HUES64 (cell line): ENCODE measurements at regions not wholly inside any gene's neighbourhood (a gene's known extent, or its start where the extent isn't known, plus 50 kb on each side); places are given as distances from the start of the nearest gene placed in this dataset.
"Not testable (repeated sequence)": the region's sequence is repeated elsewhere in the genome, so short reads cannot be mapped to it uniquely, and the experiment has no call there.

Experiments used
- H3K27ac ChIP-seq: 2 replicates; pipeline ENCODE4 v1.7.0; 2013; ENCODE audit warnings: low read depth, low read length, inconsistent platforms
- H3K27me3 ChIP-seq: 2 replicates; pipeline ENCODE4 v1.6.1; 2013; ENCODE audit warnings: mild to moderate bottlenecking, low read length; ENCODE audit not compliant: insufficient read depth
- H3K36me3 ChIP-seq: 2 replicates; pipeline ENCODE4 v1.6.1; 2013; ENCODE audit warnings: mild to moderate bottlenecking, low read length; ENCODE audit not compliant: insufficient read depth
- H3K4me1 ChIP-seq: 2 replicates; pipeline ENCODE4 v1.6.1; 2013; ENCODE audit warnings: mild to moderate bottlenecking, low read length, moderate library complexity; ENCODE audit not compliant: insufficient read depth
- H3K4me3 ChIP-seq: 2 replicates; pipeline ENCODE4 v1.5.1; 2013; ENCODE audit warnings: mild to moderate bottlenecking, low read length, moderate library complexity
- H3K9ac ChIP-seq: 2 replicates; pipeline ENCODE4 v1.6.1; 2013; ENCODE audit warnings: mild to moderate bottlenecking, low read depth, low read length
- H3K9me3 ChIP-seq: 2 replicates; pipeline ENCODE4 v1.6.1; 2013; ENCODE audit warnings: low read depth, low read length; ENCODE audit not compliant: insufficient read depth
- WGBS: fragments of 150-250, 120-280 bp; methylation state at CpG from one replicate; pipeline ENCODE4 v1.1.7; 2013; ENCODE audit warnings: missing lambda C conversion rate; 5-methylcytosine and 5-hydroxymethylcytosine counted together

DNA sequence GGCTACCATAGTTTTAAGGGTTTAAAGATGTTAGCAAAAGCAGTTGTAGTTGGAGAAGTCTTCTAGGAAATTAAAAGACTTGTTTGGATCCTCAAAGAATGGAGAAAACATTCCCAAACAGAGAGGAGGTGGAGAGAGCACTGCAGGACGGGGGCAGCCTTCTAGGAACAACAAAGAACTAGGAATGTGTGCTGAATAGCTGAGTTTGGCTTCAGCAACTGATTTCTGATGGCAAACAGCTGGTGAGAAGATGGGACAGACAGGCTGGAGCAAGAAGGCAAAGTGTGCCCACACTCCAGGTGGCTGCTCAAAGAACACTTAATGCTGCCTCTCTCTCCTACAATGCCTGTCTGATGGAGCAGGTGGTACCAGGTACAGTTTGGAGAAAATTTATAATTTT lies 1331.1 kb downstream of the ADGRL3 start:
- no peak overlapping the region for H3K27ac ChIP-seq
- 24% methylated on average over 1 of the region's 1 CpG for WGBS
- peaks cover 17% of the 10 kb centered on the region for H3K4me1 ChIP-seq
- H3K27me3 ChIP-seq, result no peaks in the 10 kb centered on the region
- H3K36me3 ChIP-seq, result no peaks in the 10 kb centered on the region
- H3K4me3 ChIP-seq, result no peak overlapping the region
- H3K9me3 ChIP-seq, result peaks cover 2% of the 10 kb centered on the region; the same call in 1 of the 2 replicates
- H3K9ac ChIP-seq, result no peak overlapping the region

DNA sequence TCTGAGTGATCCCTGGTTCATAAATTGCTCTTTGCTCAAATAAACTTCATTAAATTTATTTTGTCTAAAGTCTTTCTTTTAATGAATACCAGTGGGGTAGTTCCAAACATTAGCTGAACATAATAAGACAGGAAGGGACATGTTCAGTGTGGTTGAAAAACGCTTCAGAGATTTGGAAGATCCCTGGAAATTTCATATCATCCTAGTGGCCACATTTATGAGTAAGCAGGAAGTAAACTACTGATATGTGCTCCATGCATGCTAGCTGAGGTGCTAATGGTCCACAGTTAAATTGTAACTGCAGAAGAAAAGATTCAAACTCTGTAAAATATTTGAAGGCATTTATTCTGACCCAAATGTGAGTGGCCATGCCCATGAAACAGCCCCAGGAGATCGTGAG lies 1328.7 kb downstream of the ADGRL3 start:
- Histone ChIP-seq H3K27me3 (no peaks in the 10 kb centered on the region), H3K36me3 (no peaks in the 10 kb centered on the region), H3K4me3 (no peak overlapping the region), H3K9me3 (peaks cover 5% of the 10 kb centered on the region; the same call in 1 of the 2 replicates), H3K9ac (no peak overlapping the region), H3K27ac (no peak overlapping the region), H3K4me1 (peaks cover 17% of the 10 kb centered on the region)
- WGBS, result 84% methylated on average over 2 of the region's 2 CpGs

DNA sequence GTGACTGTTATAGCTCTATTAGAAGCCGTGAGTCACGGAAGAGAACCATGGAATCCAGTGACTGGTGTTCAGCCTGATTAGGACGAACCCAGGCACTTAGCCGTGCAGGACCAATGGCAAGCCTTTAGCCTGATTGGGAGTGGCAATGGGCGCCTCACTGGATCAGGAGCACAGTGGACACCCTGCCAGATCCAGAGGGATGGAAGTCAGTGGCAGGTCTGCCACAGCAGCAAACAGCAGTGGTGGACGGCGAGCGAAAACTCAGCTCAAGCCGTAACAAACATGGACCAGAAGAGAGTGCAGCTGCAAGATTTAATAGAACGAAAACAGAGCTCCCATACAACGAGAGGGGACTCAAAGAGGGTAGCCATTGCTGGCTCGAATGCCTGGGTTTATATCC lies 1326.5 kb downstream of the ADGRL3 start:
- WGBS, result 97% methylated on average over 12 of the region's 12 CpGs
- no peak overlapping the region for H3K27ac ChIP-seq
- no peak overlapping the region for H3K9ac ChIP-seq

DNA sequence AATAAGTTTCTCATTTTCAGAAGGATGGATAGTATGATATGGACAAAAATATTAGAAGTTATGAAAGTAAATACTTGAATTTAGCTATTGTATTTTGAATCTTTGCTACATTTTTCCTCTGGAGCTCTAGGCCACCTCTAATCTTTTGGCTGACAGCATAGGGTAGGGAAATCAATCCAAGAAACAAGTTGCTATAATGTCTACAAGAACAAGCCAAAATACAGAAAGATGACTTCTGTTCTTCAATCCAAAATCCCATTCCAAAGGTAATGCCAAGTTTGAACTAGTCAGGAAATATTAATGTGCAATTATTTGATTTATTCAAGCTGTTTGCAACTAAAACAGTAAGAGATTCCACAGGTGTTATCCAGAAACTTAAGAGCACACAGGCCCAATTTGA lies 1323.1 kb downstream of the ADGRL3 start:
- Histone ChIP-seq H3K4me1 (no peaks in the 10 kb centered on the region), H3K9ac (no peak overlapping the region), H3K27ac (no peak overlapping the region), H3K27me3 (no peaks in the 10 kb centered on the region), H3K9me3 (peaks cover 5% of the 10 kb centered on the region; the same call in 1 of the 2 replicates), H3K4me3 (no peak overlapping the region), H3K36me3 (no peaks in the 10 kb centered on the region)

More for the DNA sequence above, 1326.5 kb downstream of the ADGRL3 start:
- peaks cover 17% of the 10 kb centered on the region for H3K4me1 ChIP-seq
- H3K36me3 ChIP-seq, result no peaks in the 10 kb centered on the region
- H3K27me3 ChIP-seq, result no peaks in the 10 kb centered on the region
- H3K9me3 ChIP-seq, result peaks cover 5% of the 10 kb centered on the region; the same call in 1 of the 2 replicates
- H3K4me3 ChIP-seq, result no peak overlapping the region

DNA sequence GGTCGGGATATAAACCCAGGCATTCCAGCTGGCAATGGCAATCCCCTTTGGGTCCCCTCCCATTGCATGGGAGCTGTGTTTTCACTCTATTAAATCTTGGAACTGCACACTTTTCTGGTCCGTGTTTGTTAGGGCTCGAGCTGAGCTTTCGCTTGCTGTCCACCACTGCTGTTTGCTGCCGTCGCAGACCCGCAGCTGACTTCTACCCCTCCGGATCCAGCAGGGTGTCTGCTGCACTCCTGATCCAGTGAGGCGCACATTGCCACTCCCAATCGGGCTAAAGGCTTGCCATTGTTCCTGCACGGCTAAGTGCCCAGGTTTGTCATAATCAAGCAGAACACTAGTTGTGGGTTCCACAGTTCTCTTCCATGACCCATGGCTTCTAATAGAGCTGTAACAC lies 1322.1 kb downstream of the ADGRL3 start:
- H3K4me1 ChIP-seq, result no peaks in the 10 kb centered on the region
- H3K27me3 ChIP-seq, result no peaks in the 10 kb centered on the region
- H3K9ac ChIP-seq, result no peak overlapping the region
- no peaks in the 10 kb centered on the region for H3K36me3 ChIP-seq
- peaks cover 5% of the 10 kb centered on the region; the same call in 1 of the 2 replicates for H3K9me3 ChIP-seq
- 96% methylated on average over 11 of the region's 11 CpGs for WGBS
- H3K4me3 ChIP-seq, result no peak overlapping the region
- H3K27ac ChIP-seq, result no peak overlapping the region

DNA sequence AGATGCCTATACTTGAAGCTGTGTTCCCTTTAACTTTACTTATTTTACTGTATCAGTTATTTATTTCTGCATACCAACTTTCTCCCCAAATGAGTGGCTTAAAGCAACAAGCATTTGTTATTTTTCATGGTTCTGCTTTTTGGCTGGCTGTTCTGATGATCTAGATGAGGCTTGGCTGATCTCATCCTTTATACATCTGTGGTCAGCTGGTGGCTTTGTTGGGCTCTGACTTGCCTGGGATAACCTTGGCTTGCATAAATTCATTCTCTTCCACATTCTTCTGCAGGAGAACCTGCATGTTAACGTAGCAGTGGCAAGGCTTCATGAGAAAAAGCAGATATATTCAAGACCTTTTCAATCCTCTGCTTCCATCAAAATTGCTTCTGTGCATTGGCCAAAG lies 1317.6 kb downstream of the ADGRL3 start:
- H3K4me1 ChIP-seq, result peaks cover 14% of the 10 kb centered on the region
- H3K9me3 ChIP-seq, result no peaks in the 10 kb centered on the region
- H3K9ac ChIP-seq, result no peak overlapping the region
- WGBS, result 100% methylated on average over 1 of the region's 1 CpG
- H3K27ac ChIP-seq, result no peak overlapping the region
- no peak overlapping the region for H3K4me3 ChIP-seq
- no peaks in the 10 kb centered on the region for H3K27me3 ChIP-seq
- H3K36me3 ChIP-seq, result no peaks in the 10 kb centered on the region

DNA sequence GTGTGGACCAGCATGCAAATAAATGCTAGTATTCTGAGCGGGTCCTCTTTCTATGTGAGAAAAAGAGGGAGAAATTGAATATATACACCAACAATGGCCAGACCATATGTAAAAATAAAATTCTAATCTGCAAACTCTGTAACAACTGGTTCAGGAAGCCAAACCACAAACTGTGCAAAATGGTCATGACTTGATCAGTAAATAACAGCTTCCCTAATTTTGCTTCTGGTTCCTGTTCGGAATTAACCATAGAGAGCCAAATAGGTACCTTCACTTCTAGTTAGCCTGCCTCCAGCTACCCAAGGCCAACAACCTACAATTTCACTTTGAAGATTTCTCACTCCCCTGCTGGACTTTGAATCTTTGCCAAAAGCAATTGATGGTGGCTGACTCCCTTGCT lies 1313.2 kb downstream of the ADGRL3 start:
- H3K27ac ChIP-seq, result no peak overlapping the region
- H3K9ac ChIP-seq, result no peak overlapping the region
- H3K4me3 ChIP-seq, result no peak overlapping the region
- 92% methylated on average over 1 of the region's 2 CpGs for WGBS
- no peaks in the 10 kb centered on the region for H3K36me3 ChIP-seq
- no peaks in the 10 kb centered on the region for H3K9me3 ChIP-seq
- H3K4me1 ChIP-seq, result peaks cover 14% of the 10 kb centered on the region
- H3K27me3 ChIP-seq, result no peaks in the 10 kb centered on the region

DNA sequence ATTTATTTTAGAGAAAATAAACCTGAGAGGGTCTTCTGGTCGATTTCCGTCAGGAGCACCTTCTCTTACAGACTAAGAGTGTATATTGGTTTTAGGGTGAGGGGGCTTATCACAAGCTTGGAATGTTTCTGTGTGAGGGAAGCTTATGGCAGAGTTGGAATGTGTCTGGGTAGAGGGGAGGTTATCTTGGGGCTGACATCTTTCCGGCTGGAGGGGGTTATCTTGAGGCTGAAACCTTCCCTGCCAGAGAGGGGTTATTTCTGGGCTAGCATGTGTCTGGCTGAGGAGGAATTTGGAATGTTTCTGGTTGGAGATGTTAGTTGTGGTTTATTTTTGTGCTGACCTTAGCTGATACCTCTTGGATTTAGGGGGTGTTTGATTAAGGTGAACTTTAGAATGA lies 1312.1 kb downstream of the ADGRL3 start:
- Histone ChIP-seq H3K9ac (no peak overlapping the region), H3K36me3 (no peaks in the 10 kb centered on the region), H3K27me3 (no peaks in the 10 kb centered on the region), H3K9me3 (no peaks in the 10 kb centered on the region), H3K4me3 (no peak overlapping the region), H3K4me1 (peaks cover 14% of the 10 kb centered on the region), H3K27ac (no peak overlapping the region)
- WGBS, result 92% methylated on average over 3 of the region's 3 CpGs

DNA sequence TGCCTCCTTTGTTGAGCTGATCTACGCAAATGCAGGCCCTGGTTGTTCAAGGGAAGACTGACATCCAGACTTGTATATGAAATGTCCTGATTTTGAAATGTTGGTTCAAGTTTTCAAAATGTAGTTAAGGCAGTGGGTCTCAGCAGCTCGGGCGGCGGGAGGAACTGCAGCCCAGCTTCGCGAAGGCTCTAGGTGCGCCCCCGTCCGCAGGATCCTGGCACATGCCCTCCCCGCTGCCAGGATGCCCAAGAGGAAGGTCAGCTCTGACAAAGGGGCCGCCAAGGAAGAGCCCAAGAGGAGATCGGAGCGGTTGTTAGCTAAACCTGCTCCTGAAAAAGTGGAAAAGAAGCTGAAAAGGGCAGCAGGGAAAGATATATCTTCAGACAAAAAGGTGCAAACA lies 1310.1 kb downstream of the ADGRL3 start:
- WGBS, result 94% methylated on average over 13 of the region's 13 CpGs
- H3K36me3 ChIP-seq, result no peaks in the 10 kb centered on the region
- no peaks in the 10 kb centered on the region for H3K27me3 ChIP-seq

DNA sequence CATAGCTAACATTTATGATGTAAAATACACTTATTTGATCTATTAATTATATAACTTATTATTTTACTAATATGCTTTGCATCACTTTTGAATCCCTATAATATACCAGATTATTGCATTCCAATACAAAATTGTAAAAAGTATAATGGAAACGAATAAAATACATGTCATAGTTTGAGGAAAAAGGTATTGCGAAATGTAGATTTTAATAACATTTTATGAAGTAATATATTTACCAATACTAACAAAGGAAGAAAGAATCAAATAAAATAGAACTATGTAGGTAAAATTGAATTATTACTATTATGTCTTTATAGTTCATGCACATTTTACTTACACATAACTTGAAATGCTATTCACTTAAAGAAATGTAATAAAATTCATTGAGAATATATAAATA lies 1300.2 kb downstream of the ADGRL3 start:
- no CpG with 5 or more reads among the region's 2 CpGs for WGBS
- Histone ChIP-seq H3K4me3 (no peak overlapping the region), H3K27me3 (no peaks in the 10 kb centered on the region), H3K27ac (no peak overlapping the region), H3K4me1 (no peaks in the 10 kb centered on the region), H3K9me3 (no peaks in the 10 kb centered on the region), H3K36me3 (no peaks in the 10 kb centered on the region), H3K9ac (no peak overlapping the region)

More for the DNA sequence above, 1310.1 kb downstream of the ADGRL3 start:
- Histone ChIP-seq H3K27ac (no peak overlapping the region), H3K9ac (no peak overlapping the region), H3K4me1 (peaks cover 5% of the 10 kb centered on the region), H3K9me3 (no peaks in the 10 kb centered on the region), H3K4me3 (no peak overlapping the region)

DNA sequence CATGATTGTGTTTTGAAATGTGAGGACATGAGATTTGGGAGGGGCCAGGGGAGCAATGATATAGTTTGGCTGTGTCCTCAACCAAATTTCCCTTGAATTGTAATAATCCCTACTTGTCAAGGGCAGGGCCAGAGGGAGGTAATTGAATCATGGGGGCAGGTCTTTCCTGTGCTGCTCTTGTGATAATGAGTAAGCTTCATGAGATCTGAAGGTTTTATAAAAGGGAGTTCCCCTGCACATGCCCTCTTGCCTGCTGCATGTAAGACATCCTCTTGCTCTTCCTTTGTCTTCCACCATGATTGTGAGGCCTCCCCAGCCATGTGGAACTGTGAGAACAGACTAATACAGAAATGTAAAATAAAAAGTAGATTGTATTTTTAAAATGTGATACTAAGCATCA lies 1294.9 kb downstream of the ADGRL3 start:
- Histone ChIP-seq H3K27me3 (no peaks in the 10 kb centered on the region), H3K36me3 (no peaks in the 10 kb centered on the region), H3K27ac (no peak overlapping the region), H3K4me3 (no peak overlapping the region), H3K9me3 (0 out of 2 replicates have a peak, but pooled peaks cover 3% of the 10 kb centered on the region), H3K9ac (no peak overlapping the region), H3K4me1 (no peaks in the 10 kb centered on the region)

DNA sequence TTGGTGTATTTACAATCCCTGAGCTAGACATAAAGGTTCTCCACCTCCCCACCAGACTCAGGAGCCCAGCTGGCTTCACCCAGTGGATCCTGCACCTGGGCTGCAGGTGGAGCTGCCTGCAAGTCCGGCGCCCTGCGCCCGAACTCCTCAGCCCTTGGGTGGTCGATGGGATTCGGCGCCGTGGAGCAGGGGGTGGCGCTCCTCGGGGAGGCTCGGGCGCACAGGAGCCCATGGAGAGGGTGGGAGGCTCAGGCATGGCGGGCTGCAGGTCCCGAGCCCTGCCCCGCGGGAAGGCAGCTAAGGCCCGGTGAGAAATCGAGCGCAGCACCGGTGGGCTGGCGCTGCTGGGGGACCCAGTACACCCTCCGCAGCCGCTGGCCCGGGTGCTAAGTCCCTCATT lies 1291.6 kb downstream of the ADGRL3 start:
- not testable (repeated sequence) for H3K4me3 ChIP-seq, H3K36me3 ChIP-seq, H3K9ac ChIP-seq, H3K27ac ChIP-seq, H3K9me3 ChIP-seq, H3K4me1 ChIP-seq, H3K27me3 ChIP-seq
- WGBS, result 96% methylated on average over 24 of the region's 24 CpGs
